ENCODE measurements at regions not wholly inside any gene's neighbourhood (a gene's known extent, or its start where the extent isn't known, plus 50 kb on each side); places are given as distances from the start of the nearest gene placed in this dataset.

- ChIA-PET POLR2A (no interaction called here), CTCF (no interaction called here)
- intact Hi-C loops (cut with micrococcal nuclease): no loop called here
- Histone ChIP-seq H3K36me3 (replicated peaks in 1 of 2; ENCODE audit: control extremely low read depth in 1 of 2, control insufficient read depth in 1 of 2, extremely low read depth in 1 of 2, insufficient read depth in 2 of 2, low read length in 1 of 2) (no peaks in the 10 kb centered on the region), H3K4me1 (ENCODE audit: control insufficient read depth in 2 of 2, insufficient read depth in 2 of 2, low read length in 2 of 2) (no peaks in the 10 kb centered on the region), H3K9me3 (ENCODE audit: control extremely low read depth in 1 of 3, control insufficient read depth in 2 of 3, insufficient read depth in 1 of 3, low read length in 2 of 3) (no peaks in the 10 kb centered on the region), H3K27me3 (replicated peaks in 1 of 4; ENCODE audit: control extremely low read depth in 1 of 4, control insufficient read depth in 3 of 4, insufficient read depth in 4 of 4, low read length in 3 of 4) (no peaks in the 10 kb centered on the region), H3K27ac (ENCODE audit: low read length in 2 of 2) (no peak overlapping the region), H4K20me1 (ENCODE audit: control insufficient read depth, insufficient read depth, low read length, poor library complexity, severe bottlenecking) (no peaks in the 10 kb centered on the region), H3K4me2 (replicated peaks; ENCODE audit: low read depth, low read length, poor library complexity, severe bottlenecking) (no peak overlapping the region), H3K79me2 (ENCODE audit: control insufficient read depth, insufficient read depth, low read length) (no peaks in the 10 kb centered on the region), H3K9ac (ENCODE audit: low read length) (no peak overlapping the region), H2AFZ (ENCODE audit: insufficient read depth, low read depth, low read length, poor library complexity, severe bottlenecking) (no peak overlapping the region), H3K4me3 (ENCODE audit: control extremely low read depth in 1 of 5, extremely low read depth in 1 of 5, insufficient read depth in 1 of 5, low read depth in 2 of 5, low read length in 4 of 5) (no peak overlapping the region)
- no peak for DNase-seq
- TF ChIP-seq EZH2 (IDR thresholded peaks at IDR 0.05; ENCODE audit: borderline replicate concordance, insufficient read depth, low read depth, low read length, poor library complexity, severe bottlenecking) (no peak), CTCF (IDR thresholded peaks at IDR 0.05) (no peak)
- no CpG with 5 or more reads among the region's 2 CpGs for WGBS (ENCODE audit: insufficient coverage)
- H3K4me1 Mint-ChIP-seq: no peaks in the 10 kb centered on the region
- no peak overlapping the region for H3K4me3 Mint-ChIP-seq
- H3K9me3 Mint-ChIP-seq (ENCODE audit: insufficient read depth): no peaks in the 10 kb centered on the region
- ATAC-seq (ENCODE audit: low read depth): no peak
- H3K27ac Mint-ChIP-seq: no peak overlapping the region
- H3K27me3 Mint-ChIP-seq: no peaks in the 10 kb centered on the region
Measured at GRCh38 chr12:84732828-84733340, 179.7 kb downstream of the SLC6A15 start.

GRCh38 chr12:84730561-84731162 is 181.9 kb downstream of the SLC6A15 start:
- Histone ChIP-seq H3K27ac (ENCODE audit: low read length in 2 of 2) (no peak overlapping the region), H3K27me3 (replicated peaks in 1 of 4; ENCODE audit: control extremely low read depth in 1 of 4, control insufficient read depth in 3 of 4, insufficient read depth in 4 of 4, low read length in 3 of 4) (no peaks in the 10 kb centered on the region), H3K4me1 (ENCODE audit: control insufficient read depth in 2 of 2, insufficient read depth in 2 of 2, low read length in 2 of 2) (no peaks in the 10 kb centered on the region), H3K9ac (ENCODE audit: low read length) (no peak overlapping the region), H3K4me3 (ENCODE audit: control extremely low read depth in 1 of 5, extremely low read depth in 1 of 5, insufficient read depth in 1 of 5, low read depth in 2 of 5, low read length in 4 of 5) (no peak overlapping the region), H4K20me1 (ENCODE audit: control insufficient read depth, insufficient read depth, low read length, poor library complexity, severe bottlenecking) (no peaks in the 10 kb centered on the region), H3K36me3 (replicated peaks in 1 of 2; ENCODE audit: control extremely low read depth in 1 of 2, control insufficient read depth in 1 of 2, extremely low read depth in 1 of 2, insufficient read depth in 2 of 2, low read length in 1 of 2) (no peaks in the 10 kb centered on the region), H3K79me2 (ENCODE audit: control insufficient read depth, insufficient read depth, low read length) (no peaks in the 10 kb centered on the region), H3K4me2 (replicated peaks; ENCODE audit: low read depth, low read length, poor library complexity, severe bottlenecking) (no peak overlapping the region), H3K9me3 (ENCODE audit: control extremely low read depth in 1 of 3, control insufficient read depth in 2 of 3, insufficient read depth in 1 of 3, low read length in 2 of 3) (no peaks in the 10 kb centered on the region), H2AFZ (ENCODE audit: insufficient read depth, low read depth, low read length, poor library complexity, severe bottlenecking) (no peak overlapping the region)
- ATAC-seq (ENCODE audit: low read depth): no peak
- Mint-ChIP-seq H3K9me3 (ENCODE audit: insufficient read depth) (no peaks in the 10 kb centered on the region), H3K4me1 (no peaks in the 10 kb centered on the region), H3K27me3 (no peaks in the 10 kb centered on the region), H3K27ac (no peak overlapping the region), H3K4me3 (no peak overlapping the region)
- CTCF ChIA-PET: no interaction called here
- POLR2A ChIA-PET: no interaction called here
- DNase-seq: no peak
- intact Hi-C loops (cut with micrococcal nuclease): no loop called here
- TF ChIP-seq CTCF (IDR thresholded peaks at IDR 0.05) (no peak), EZH2 (IDR thresholded peaks at IDR 0.05; ENCODE audit: borderline replicate concordance, insufficient read depth, low read depth, low read length, poor library complexity, severe bottlenecking) (no peak)
- 100% methylated on average over 1 of the region's 3 CpGs for WGBS (ENCODE audit: insufficient coverage)

Data from B cell (primary cell).